ENCODE measurements at regions not wholly inside any gene's neighbourhood (a gene's known extent, or its start where the extent isn't known, plus 50 kb on each side); places are given as distances from the start of the nearest gene placed in this dataset.

DNA sequence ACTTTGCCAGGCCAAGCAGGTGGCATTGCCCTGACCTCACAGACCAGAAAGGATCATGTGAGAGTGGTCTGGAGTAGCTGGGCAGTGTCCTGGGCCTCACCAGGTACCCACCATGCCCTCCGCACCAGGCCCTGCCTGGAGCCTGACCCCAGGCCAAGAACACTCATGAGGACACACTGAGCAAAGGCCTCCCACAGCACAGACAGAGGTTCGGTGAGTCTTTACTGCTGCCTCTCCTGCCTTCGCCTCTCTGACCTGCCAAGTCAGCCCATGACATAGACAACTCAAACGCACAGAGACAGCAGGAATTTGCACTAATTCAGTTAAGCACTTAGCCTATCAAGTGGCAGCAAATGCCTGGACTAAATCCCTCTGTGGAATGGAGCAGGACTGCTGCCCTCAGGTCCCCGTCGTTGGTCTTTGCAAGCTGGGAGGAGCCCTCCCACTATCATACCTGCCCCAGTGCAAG, 62.5 kb downstream of the RHOB start:
- no peak for DNase-seq (ENCODE audit: low read depth in 2 of 2)
- H3K4me3 ChIP-seq (replicated peaks in 1 of 2; ENCODE audit: low read depth in 2 of 2, low read length in 2 of 2) = no peak overlapping the region
- TF ChIP-seq, protein P1, sequence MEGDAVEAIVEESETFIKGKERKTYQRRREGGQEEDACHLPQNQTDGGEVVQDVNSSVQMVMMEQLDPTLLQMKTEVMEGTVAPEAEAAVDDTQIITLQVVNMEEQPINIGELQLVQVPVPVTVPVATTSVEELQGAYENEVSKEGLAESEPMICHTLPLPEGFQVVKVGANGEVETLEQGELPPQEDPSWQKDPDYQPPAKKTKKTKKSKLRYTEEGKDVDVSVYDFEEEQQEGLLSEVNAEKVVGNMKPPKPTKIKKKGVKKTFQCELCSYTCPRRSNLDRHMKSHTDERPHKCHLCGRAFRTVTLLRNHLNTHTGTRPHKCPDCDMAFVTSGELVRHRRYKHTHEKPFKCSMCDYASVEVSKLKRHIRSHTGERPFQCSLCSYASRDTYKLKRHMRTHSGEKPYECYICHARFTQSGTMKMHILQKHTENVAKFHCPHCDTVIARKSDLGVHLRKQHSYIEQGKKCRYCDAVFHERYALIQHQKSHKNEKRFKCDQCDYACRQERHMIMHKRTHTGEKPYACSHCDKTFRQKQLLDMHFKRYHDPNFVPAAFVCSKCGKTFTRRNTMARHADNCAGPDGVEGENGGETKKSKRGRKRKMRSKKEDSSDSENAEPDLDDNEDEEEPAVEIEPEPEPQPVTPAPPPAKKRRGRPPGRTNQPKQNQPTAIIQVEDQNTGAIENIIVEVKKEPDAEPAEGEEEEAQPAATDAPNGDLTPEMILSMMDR (IDR thresholded peaks at IDR 0.05; ENCODE audit: low read depth, low read length) = no peak

DNA sequence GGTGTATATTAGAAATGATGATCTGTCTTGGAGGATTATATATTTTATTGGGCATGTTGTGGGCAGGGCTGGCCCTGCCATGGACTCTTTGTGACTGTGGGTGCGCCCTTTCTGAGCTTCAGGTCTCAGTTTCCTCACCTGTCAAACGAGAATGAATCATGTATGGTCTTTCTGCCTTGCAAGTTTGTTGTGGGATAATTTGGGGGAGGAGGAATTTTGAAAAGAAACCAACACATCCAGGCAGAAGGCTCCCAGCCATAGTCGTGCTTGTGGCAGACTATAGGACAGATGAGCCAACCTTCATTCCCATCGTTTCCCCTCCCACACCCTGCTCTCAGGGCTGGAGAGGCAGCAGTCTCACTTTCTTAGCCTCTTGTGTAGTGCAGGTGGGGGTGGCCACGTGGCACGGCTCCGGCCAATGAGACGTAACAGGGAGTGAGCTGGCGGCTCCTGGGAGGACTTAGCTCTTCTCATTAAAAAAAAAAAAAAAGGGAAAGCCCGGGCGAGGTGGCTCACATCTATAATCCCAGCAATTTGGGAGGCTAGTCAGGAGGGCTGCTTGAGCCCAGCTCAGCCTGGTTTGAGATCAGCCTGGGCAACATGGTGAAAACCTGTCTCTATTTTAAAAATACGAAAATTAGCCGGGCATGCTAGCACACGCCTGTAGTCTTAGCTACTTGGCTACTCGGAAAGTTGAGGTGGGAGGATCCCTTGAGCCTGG, 63.1 kb downstream of the RHOB start:
- peak; percentile 36 to 46 for DNase-seq (ENCODE audit: low read depth in 2 of 2)
- TF ChIP-seq, protein P1 (IDR thresholded peaks at IDR 0.05; ENCODE audit: low read depth, low read length) = no peak
- no peak overlapping the region for H3K4me3 ChIP-seq (replicated peaks in 1 of 2; ENCODE audit: low read depth in 2 of 2, low read length in 2 of 2)

DNA sequence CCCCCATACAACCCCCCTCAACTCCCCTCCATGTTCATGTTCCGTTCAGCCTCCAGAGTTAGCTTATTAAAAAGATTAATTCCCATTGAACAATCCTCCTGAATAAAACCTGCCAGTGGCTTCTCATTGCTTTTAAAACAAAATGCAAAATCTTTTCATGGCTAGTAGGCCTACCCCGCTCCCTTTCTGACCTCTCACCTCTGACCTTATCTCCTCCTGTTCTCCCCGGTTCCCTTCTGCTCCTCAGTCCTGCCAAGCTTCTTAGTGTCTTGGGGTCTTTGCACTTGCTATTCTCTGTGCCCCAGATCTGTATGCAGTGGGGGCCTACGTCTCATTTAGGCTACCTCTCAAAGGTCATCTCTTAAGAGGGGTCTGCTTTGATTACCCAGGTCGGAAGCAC, 64.3 kb downstream of the RHOB start:
- no peak for DNase-seq (ENCODE audit: low read depth in 2 of 2)
- TF ChIP-seq, protein P1 (IDR thresholded peaks at IDR 0.05; ENCODE audit: low read depth, low read length) = no peak
- H3K4me3 ChIP-seq (replicated peaks in 1 of 2; ENCODE audit: low read depth in 2 of 2, low read length in 2 of 2) = no peak overlapping the region

DNA sequence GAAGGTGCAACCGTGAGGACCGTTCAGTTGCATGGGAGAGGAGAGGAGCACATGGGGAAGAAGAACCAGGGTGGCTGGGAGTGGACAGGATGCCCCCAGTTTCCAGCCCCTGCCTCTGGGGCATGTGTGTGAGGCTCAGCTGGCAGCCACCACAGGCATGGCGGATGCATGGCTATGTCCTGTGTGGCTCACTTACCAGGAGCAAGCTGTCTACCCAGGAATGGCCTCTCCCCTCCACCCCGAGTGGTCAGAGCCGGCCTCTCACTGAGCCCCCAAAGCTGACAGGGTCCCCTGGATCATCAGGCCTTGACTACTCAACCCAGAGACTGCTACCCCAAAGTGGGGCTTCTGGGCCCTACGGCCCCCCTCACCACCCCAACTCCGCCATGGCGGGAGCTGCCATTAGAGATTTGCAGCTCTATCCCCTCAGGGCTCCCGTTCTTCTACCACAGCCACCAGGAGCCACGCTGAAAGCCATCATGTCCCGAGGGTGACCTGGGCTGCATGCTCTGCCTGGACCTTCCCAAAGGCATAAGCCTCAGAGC, 65.3 kb downstream of the RHOB start:
- H3K4me3 ChIP-seq (replicated peaks in 1 of 2; ENCODE audit: low read depth in 2 of 2, low read length in 2 of 2) = no peak overlapping the region
- TF ChIP-seq, protein P1 (IDR thresholded peaks at IDR 0.05; ENCODE audit: low read depth, low read length) = no peak
- no peak for DNase-seq (ENCODE audit: low read depth in 2 of 2)

DNA sequence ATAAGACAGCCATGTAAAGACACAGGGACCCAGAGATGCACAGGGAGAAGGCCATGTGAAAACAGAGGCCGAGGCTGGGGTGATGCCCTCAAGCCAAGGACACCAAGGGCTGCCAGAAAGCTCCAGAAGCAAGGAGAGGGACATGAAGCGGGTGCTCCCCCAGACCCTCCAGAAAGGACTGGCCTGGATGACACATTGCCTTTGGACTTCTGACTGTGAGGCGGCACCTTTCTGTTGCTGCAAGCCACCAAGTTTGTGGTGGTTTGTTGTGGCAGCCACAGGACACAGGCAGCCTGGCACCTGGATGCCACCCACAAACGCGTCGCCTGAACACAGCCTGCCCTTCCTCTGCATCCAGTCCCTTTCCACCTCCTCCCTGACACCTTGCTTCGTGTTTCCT, 67.1 kb downstream of the RHOB start:
- no peak for DNase-seq (ENCODE audit: low read depth in 2 of 2)
- TF ChIP-seq, protein P1 (IDR thresholded peaks at IDR 0.05; ENCODE audit: low read depth, low read length) = no peak
- no peak overlapping the region for H3K4me3 ChIP-seq (replicated peaks in 1 of 2; ENCODE audit: low read depth in 2 of 2, low read length in 2 of 2)

DNA sequence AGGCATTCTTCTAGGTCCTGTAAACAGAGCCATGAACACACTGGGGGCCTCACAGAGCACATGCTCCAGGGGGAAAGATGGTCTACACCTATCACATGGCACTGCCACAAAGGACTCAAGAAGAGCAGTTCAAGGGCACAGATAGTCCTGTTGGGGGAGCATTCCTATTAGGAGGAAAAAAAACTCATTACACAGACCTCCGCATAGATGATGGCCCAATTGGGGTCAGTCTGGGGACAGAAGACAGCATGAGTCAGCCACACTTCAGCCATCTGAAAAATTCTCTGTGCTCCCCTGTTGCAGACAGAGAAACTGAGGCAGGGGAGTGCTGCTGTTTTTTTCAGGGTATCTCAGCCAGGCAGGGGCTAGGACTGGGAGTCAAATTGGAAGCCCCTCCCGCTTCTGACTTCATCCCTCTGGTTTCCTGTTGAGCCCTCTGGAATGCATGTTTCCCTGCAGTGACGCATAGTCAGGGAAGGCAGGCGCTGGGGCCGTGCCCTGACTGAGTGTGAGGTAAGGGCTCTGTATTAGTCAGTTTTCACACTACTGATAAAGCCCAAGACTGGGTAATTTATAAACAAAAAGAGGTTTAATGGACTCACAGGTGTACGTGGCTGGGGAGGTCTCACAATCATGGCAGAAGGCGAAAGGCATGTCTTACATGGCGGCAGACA, 67.9 kb downstream of the RHOB start:
- peak; percentile 97 to 98 for DNase-seq (ENCODE audit: low read depth in 2 of 2)
- TF ChIP-seq, protein P1 (IDR thresholded peaks at IDR 0.05; ENCODE audit: low read depth, low read length) = no peak
- H3K4me3 ChIP-seq (replicated peaks in 1 of 2; ENCODE audit: low read depth in 2 of 2, low read length in 2 of 2) = no peak overlapping the region

Data from cardiac fibroblast (primary cell).